ENCODE measurements at regions not wholly inside any gene's neighbourhood (a gene's known extent, or its start where the extent isn't known, plus 50 kb on each side); places are given as distances from the start of the nearest gene placed in this dataset.
"Not testable (repeated sequence)": the region's sequence is repeated elsewhere in the genome, so short reads cannot be mapped to it uniquely, and the experiment has no call there.

DNA sequence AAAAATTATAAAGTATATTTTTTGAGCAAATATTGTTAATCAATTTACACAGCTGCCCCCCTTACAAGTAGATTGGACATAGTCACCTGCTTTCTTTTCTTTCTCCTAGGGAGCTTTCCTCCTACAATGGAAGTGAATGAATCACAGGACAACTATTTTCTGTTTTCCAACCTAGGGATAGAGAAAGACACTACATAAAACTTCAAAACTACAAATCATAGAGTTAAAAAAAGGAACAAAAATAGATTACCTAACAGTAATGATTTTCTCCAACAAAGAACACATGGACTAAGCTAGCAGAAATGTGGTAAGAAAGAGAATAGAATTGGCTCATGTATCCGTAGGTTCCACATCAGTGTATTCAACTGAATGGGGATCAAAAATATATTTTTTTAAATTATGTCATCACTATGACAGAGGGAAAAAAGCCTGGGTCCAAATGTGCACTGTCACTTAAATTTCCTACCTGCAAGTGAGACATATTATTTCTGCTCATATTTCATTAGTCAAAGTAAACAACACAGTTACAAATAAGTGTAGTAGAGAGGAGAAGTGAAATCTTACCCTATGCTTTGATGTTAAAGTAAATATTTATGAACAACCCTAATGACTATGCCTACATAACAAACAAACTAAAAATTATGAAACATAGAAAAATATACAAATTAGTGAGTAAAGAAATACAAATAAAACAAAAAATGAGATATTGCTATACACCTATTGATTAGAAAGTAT lies 756.7 kb downstream of the SOCS6 start:
- DNase-seq (ENCODE audit: low read depth): no peak
- no peak for TF ChIP-seq MYC (IDR thresholded peaks at IDR 0.05; ENCODE audit: low read depth, low read length)
- TF ChIP-seq POLR2A (IDR thresholded peaks at IDR 0.05; ENCODE audit: extremely low read depth, insufficient read length): no peak

GRCh38 chr18:71040161-71040560 lies 751.3 kb downstream of the SOCS6 start:
- no peak overlapping the region for H3K4me3 ChIP-seq (ENCODE audit: low read depth, low read length)
- DNase-seq (ENCODE audit: low read depth): no peak
- TF ChIP-seq MYC (IDR thresholded peaks at IDR 0.05; ENCODE audit: low read depth, low read length) (no peak), POLR2A (IDR thresholded peaks at IDR 0.05; ENCODE audit: extremely low read depth, insufficient read length) (no peak)
- TF ChIP-seq, protein P1, sequence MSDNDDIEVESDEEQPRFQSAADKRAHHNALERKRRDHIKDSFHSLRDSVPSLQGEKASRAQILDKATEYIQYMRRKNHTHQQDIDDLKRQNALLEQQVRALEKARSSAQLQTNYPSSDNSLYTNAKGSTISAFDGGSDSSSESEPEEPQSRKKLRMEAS (IDR thresholded peaks at IDR 0.05; ENCODE audit: low read depth, low read length): no peak
- TF ChIP-seq, protein P2, sequence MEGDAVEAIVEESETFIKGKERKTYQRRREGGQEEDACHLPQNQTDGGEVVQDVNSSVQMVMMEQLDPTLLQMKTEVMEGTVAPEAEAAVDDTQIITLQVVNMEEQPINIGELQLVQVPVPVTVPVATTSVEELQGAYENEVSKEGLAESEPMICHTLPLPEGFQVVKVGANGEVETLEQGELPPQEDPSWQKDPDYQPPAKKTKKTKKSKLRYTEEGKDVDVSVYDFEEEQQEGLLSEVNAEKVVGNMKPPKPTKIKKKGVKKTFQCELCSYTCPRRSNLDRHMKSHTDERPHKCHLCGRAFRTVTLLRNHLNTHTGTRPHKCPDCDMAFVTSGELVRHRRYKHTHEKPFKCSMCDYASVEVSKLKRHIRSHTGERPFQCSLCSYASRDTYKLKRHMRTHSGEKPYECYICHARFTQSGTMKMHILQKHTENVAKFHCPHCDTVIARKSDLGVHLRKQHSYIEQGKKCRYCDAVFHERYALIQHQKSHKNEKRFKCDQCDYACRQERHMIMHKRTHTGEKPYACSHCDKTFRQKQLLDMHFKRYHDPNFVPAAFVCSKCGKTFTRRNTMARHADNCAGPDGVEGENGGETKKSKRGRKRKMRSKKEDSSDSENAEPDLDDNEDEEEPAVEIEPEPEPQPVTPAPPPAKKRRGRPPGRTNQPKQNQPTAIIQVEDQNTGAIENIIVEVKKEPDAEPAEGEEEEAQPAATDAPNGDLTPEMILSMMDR (IDR thresholded peaks at IDR 0.05; ENCODE audit: low read depth, low read length): no peak

More for the DNA sequence above, 756.7 kb downstream of the SOCS6 start:
- H3K4me3 ChIP-seq (ENCODE audit: low read depth, low read length): no peak overlapping the region

GRCh38 chr18:71038196-71038595 lies 749.4 kb downstream of the SOCS6 start:
- no peak for DNase-seq (ENCODE audit: low read depth)
- TF ChIP-seq, protein P2 (IDR thresholded peaks at IDR 0.05; ENCODE audit: low read depth, low read length): no peak
- H3K4me3 ChIP-seq (ENCODE audit: low read depth, low read length): no peak overlapping the region

GRCh38 chr18:71036783-71037182 lies 747.9 kb downstream of the SOCS6 start:
- no peak for DNase-seq (ENCODE audit: low read depth)
- no peak overlapping the region for H3K4me3 ChIP-seq (ENCODE audit: low read depth, low read length)

DNA sequence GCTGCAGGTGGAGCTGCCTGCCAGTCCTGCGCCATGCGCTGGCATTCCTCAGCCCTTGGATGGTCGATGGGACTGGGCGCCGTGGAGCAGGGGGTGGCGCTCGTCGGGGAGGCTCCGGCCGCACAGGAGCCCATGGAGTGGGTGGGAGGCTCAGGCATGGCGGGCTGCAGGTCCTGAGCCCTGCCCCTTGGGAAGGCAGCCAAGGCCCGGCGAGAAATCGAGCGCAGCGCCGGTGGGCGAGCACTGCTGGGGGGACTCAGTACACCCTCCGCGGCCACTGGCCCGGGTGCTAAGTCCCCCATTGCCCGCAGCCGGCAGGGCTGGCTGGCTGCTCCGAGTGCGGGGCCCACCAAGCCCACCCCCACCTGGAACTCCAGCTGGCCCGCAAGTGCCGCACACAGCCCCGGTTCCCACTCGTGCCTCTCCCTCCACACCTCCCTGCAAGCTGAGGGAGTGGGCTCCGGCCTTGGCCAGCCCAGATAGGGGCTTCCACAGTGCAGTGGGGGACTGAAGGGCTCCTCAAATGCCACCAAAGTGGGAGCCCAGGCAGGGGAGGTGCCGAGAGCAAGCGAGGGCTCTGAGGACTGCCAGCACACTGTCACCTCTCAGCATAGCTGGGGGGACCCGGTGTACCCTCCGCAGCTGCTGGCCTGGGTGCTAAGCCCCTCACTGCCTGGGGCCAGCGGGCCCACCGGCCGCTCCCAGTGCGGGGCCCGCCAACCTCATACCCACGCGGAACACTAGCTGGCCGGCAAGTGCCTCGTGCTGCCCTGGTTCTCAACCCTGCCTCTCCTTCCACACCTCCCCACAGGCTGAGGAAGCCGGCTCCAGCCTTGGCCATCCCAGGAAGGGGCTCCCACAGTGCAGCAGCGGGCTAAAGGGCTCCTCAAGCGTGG lies 742.7 kb downstream of the SOCS6 start:
- H3K4me3 ChIP-seq (ENCODE audit: low read depth, low read length); DNase-seq (ENCODE audit: low read depth): not testable (repeated sequence)

More at GRCh38 chr18:71036783-71037182, 747.9 kb downstream of the SOCS6 start:
- TF ChIP-seq POLR2A (IDR thresholded peaks at IDR 0.05; ENCODE audit: extremely low read depth, insufficient read length): no peak
- TF ChIP-seq, protein P1 (IDR thresholded peaks at IDR 0.05; ENCODE audit: low read depth, low read length): no peak
- TF ChIP-seq MYC (IDR thresholded peaks at IDR 0.05; ENCODE audit: low read depth, low read length): no peak
- TF ChIP-seq, protein P2 (IDR thresholded peaks at IDR 0.05; ENCODE audit: low read depth, low read length): no peak

DNA sequence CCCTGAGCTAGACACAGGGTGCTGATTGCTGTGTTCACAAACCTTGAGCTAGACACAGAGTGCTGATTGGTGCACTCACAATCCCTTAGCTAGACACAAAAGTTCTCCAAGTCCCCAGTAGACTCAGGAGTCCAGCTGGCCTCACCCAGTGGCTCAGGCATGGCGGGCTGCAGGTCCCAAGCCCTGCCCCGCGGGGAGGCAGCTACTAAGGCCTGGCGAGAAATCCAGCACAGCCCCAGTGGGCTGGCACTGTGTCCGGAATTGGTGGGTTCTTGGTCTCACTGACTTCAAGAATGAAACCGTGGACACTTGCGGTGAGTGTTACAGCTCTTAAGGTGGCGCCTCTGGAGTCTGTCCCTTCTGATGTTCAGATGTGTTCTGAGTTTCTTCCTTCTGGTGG lies 741.2 kb downstream of the SOCS6 start:
- DNase-seq (ENCODE audit: low read depth): not testable (repeated sequence)

GRCh38 chr18:71028285-71028762 lies 739.5 kb downstream of the SOCS6 start:
- DNase-seq (ENCODE audit: low read depth): no peak
- no peak overlapping the region for H3K4me3 ChIP-seq (ENCODE audit: low read depth, low read length)
- TF ChIP-seq, protein P2 (IDR thresholded peaks at IDR 0.05; ENCODE audit: low read depth, low read length): no peak
- no peak for TF ChIP-seq POLR2A (IDR thresholded peaks at IDR 0.05; ENCODE audit: extremely low read depth, insufficient read length)
- TF ChIP-seq, protein P1 (IDR thresholded peaks at IDR 0.05; ENCODE audit: low read depth, low read length): no peak

More for the DNA sequence above, 741.2 kb downstream of the SOCS6 start:
- H3K4me3 ChIP-seq (ENCODE audit: low read depth, low read length): not testable (repeated sequence)

Data from NB4 (cell line).